ENCODE measurements at regions not wholly inside any gene's neighbourhood (a gene's known extent, or its start where the extent isn't known, plus 50 kb on each side); places are given as distances from the start of the nearest gene placed in this dataset.

- no peak for TF ChIP-seq CTCF (IDR thresholded peaks at IDR 0.05; ENCODE audit: insufficient read depth, low read length)
- TF ChIP-seq POLR2AphosphoS5 (IDR thresholded peaks at IDR 0.05; ENCODE audit: low read depth): no peak
These were observed 1355.0 kb upstream of the MAP3K7 start for GRCh38 chr6:91941838-91942237.
